ENCODE measurements at regions not wholly inside any gene's neighbourhood (a gene's known extent, or its start where the extent isn't known, plus 50 kb on each side); places are given as distances from the start of the nearest gene placed in this dataset.

GRCh38 chr9:1879501-1879900, 135.6 kb upstream of the SMARCA2 start:
- Histone ChIP-seq H2AFZ (ENCODE audit: low read length) (no peak overlapping the region), H3F3A (ENCODE audit: low read length, unreplicated experiment) (no peaks in the 10 kb centered on the region), H3K9me2 (replicated peaks; ENCODE audit: low read length) (no peaks in the 10 kb centered on the region), H3K27ac (ENCODE audit: low read length) (no peak overlapping the region), H4K20me1 (ENCODE audit: low read length) (no peaks in the 10 kb centered on the region), H3K9ac (ENCODE audit: low read length) (no peak overlapping the region), H3K4me1 (ENCODE audit: insufficient read depth, low read length) (no peaks in the 10 kb centered on the region), H3K4me2 (ENCODE audit: low read length) (no peak overlapping the region), H3K9me3 (ENCODE audit: low read length) (no peaks in the 10 kb centered on the region), H3K4me3 (ENCODE audit: low read length) (no peak overlapping the region), H3K79me2 (ENCODE audit: low read length) (no peaks in the 10 kb centered on the region), H3K27me3 (ENCODE audit: low read length) (peaks cover 6% of the 10 kb centered on the region; the same call in 1 of the 2 replicates), H3K36me3 (ENCODE audit: low read depth, low read length) (no peaks in the 10 kb centered on the region)
- POLR2A ChIA-PET (ENCODE audit: unreplicated experiment) = no interaction called here
- TF ChIP-seq EZH2phosphoT487 (IDR thresholded peaks at IDR 0.05; ENCODE audit: borderline replicate concordance, low read length) = no peak
- TF ChIP-seq CTCF (conservative IDR thresholded peaks at IDR 0.05; ENCODE audit: low read depth, low read length) = no peak
- TF ChIP-seq EZH2 (IDR thresholded peaks at IDR 0.05; ENCODE audit: low read length, unreplicated experiment) = no peak
- BruUV-seq (replicated peaks) = no TSS peak
- DNase-seq (no peak), ATAC-seq (no peak)
- CTCF ChIA-PET = no interaction called here
- intact Hi-C loops (cut with micrococcal nuclease) = no loop called here

- DNase-seq (no peak), ATAC-seq (no peak)
- no peaks in the 10 kb centered on the region for H3K9me3 ChIP-seq (ENCODE audit: low read length)
- no peaks in the 10 kb centered on the region for H3K4me1 ChIP-seq (ENCODE audit: insufficient read depth, low read length)
- POLR2A ChIA-PET (ENCODE audit: unreplicated experiment) = no interaction called here
- no peak overlapping the region for H3K4me3 ChIP-seq (ENCODE audit: low read length)
- intact Hi-C loops (cut with micrococcal nuclease) = no loop called here
- H3K79me2 ChIP-seq (ENCODE audit: low read length) = no peaks in the 10 kb centered on the region
- H3K9me2 ChIP-seq (replicated peaks; ENCODE audit: low read length) = no peaks in the 10 kb centered on the region
- H4K20me1 ChIP-seq (ENCODE audit: low read length) = no peaks in the 10 kb centered on the region
- H3K36me3 ChIP-seq (ENCODE audit: low read depth, low read length) = no peaks in the 10 kb centered on the region
- no peak overlapping the region for H2AFZ ChIP-seq (ENCODE audit: low read length)
- H3K4me2 ChIP-seq (ENCODE audit: low read length) = no peak overlapping the region
- no peaks in the 10 kb centered on the region for H3F3A ChIP-seq (ENCODE audit: low read length, unreplicated experiment)
- BruUV-seq (replicated peaks) = no TSS peak
- CTCF ChIA-PET = no interaction called here
- H3K27ac ChIP-seq (ENCODE audit: low read length) = no peak overlapping the region
- TF ChIP-seq EZH2phosphoT487 (IDR thresholded peaks at IDR 0.05; ENCODE audit: borderline replicate concordance, low read length) = no peak
- no peak overlapping the region for H3K9ac ChIP-seq (ENCODE audit: low read length)
- H3K27me3 ChIP-seq (ENCODE audit: low read length) = peaks cover 6% of the 10 kb centered on the region; the same call in 1 of the 2 replicates
Measured at GRCh38 chr9:1880038-1880565, 135.0 kb upstream of the SMARCA2 start.

DNA sequence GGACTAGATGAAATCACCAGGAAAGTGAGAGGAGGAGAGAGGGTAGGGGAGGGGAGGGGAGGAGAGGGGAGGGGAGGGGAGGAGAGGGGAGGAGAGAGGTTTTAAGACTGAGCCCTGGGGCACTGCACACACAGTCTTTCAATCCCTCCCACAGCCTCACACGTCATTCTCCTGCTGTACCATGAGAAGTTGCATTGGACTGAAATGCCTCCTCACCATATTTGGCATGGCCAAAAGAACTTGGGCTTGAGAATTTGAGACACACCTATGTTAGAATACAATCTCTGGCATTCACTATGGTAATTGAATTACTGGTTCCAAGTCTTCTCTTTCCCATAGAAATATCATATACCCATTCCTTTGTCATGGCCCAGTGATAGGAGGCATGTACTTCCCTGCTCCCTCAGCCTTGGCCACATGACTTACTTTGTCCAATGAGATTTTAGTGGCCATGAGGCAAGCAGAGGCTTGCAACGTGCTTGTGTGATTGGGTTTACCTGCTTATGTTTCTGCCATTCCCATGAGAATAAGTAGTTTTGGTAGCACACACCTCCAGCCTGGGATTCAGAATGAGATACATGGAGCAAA, 133.3 kb upstream of the SMARCA2 start:
- no peak overlapping the region for H3K27ac ChIP-seq (ENCODE audit: low read length)
- TF ChIP-seq CTCF (conservative IDR thresholded peaks at IDR 0.05; ENCODE audit: low read depth, low read length) = no peak
- TF ChIP-seq EZH2phosphoT487 (IDR thresholded peaks at IDR 0.05; ENCODE audit: borderline replicate concordance, low read length) = no peak
- TF ChIP-seq EZH2 (IDR thresholded peaks at IDR 0.05; ENCODE audit: low read length, unreplicated experiment) = no peak
- no peaks in the 10 kb centered on the region for H3K9me3 ChIP-seq (ENCODE audit: low read length)
- BruUV-seq (replicated peaks) = no TSS peak
- POLR2A ChIA-PET (ENCODE audit: unreplicated experiment) = no interaction called here
- no peaks in the 10 kb centered on the region for H3K4me1 ChIP-seq (ENCODE audit: insufficient read depth, low read length)
- H3F3A ChIP-seq (ENCODE audit: low read length, unreplicated experiment) = no peaks in the 10 kb centered on the region
- H3K4me2 ChIP-seq (ENCODE audit: low read length) = no peak overlapping the region
- no peaks in the 10 kb centered on the region for H3K36me3 ChIP-seq (ENCODE audit: low read depth, low read length)
- no peak overlapping the region for H3K4me3 ChIP-seq (ENCODE audit: low read length)
- no peaks in the 10 kb centered on the region for H3K9me2 ChIP-seq (replicated peaks; ENCODE audit: low read length)
- DNase-seq (no peak), ATAC-seq (no peak)
- intact Hi-C loops (cut with micrococcal nuclease) = no loop called here
- no peak overlapping the region for H3K9ac ChIP-seq (ENCODE audit: low read length)
- H4K20me1 ChIP-seq (ENCODE audit: low read length) = no peaks in the 10 kb centered on the region
- H2AFZ ChIP-seq (ENCODE audit: low read length) = no peak overlapping the region
- CTCF ChIA-PET = no interaction called here
- peaks cover 6% of the 10 kb centered on the region; the same call in 1 of the 2 replicates for H3K27me3 ChIP-seq (ENCODE audit: low read length)
- H3K79me2 ChIP-seq (ENCODE audit: low read length) = no peaks in the 10 kb centered on the region
